OCI-LY7 (cell line): ENCODE measurements at regions not wholly inside any gene's neighbourhood (a gene's known extent, or its start where the extent isn't known, plus 50 kb on each side); places are given as distances from the start of the nearest gene placed in this dataset.

ENCODE experiments used
- EZH2phosphoT487 ChIP-seq: fragments of 200-600 bp; sonication (generic); IDR thresholded peaks from 2 replicates; pipeline ENCODE4 v1.6.1; 2018; ENCODE audit warnings: low read depth, borderline replicate concordance, mild to moderate bottlenecking, mixed run types, antibody characterized with exemption, low read length, moderate library complexity, mixed read lengths
- TF ChIP-seq, protein P1 (sequence below): fragments of 200-600 bp; sonication (generic); conservative IDR thresholded peaks from 2 replicates; pipeline ENCODE4 v1.5.1; 2014; ENCODE audit warnings: mild to moderate bottlenecking, antibody characterized with exemption, low read length, moderate library complexity, mixed read lengths

DNA sequence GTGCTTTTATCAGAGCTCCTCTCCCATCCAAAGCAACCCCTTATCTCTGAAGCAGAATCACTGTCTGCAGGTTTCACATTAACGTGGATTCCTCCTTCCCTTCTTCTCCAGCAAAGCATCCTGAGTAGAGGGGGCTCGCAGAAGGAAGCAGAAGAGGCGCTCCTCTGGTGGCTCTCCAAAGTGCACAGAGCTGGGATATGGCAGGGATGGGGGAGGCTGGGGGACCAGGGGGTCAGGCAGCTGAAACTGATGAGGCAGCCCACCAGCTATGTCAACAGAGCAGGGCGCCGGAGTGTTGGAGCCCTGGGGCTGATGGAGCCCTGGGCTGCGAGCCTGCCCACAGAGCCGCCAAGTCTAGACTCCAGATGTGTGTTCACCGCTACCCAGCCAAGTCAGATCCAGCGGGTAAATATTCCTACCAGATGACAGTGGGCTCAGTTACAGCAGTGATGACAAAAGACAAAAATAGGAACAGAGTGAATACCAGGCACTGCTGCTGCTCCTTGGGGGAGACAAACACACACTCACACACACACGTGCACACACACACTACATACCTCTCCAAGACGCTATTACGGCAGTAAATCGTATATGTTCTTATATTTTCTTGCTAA lies 678.3 kb upstream of the ID2 start:
- TF ChIP-seq, protein P1, sequence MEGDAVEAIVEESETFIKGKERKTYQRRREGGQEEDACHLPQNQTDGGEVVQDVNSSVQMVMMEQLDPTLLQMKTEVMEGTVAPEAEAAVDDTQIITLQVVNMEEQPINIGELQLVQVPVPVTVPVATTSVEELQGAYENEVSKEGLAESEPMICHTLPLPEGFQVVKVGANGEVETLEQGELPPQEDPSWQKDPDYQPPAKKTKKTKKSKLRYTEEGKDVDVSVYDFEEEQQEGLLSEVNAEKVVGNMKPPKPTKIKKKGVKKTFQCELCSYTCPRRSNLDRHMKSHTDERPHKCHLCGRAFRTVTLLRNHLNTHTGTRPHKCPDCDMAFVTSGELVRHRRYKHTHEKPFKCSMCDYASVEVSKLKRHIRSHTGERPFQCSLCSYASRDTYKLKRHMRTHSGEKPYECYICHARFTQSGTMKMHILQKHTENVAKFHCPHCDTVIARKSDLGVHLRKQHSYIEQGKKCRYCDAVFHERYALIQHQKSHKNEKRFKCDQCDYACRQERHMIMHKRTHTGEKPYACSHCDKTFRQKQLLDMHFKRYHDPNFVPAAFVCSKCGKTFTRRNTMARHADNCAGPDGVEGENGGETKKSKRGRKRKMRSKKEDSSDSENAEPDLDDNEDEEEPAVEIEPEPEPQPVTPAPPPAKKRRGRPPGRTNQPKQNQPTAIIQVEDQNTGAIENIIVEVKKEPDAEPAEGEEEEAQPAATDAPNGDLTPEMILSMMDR, result no peak
- no peak for TF ChIP-seq EZH2phosphoT487
